HAP-1 (cell line): ENCODE measurements at regions not wholly inside any gene's neighbourhood (a gene's known extent, or its start where the extent isn't known, plus 50 kb on each side); places are given as distances from the start of the nearest gene placed in this dataset.
A peak's percentile ranks its signal among the peaks of the same experiment; 100 is the strongest.
"Not testable (repeated sequence)": the region's sequence is repeated elsewhere in the genome, so short reads cannot be mapped to it uniquely, and the experiment has no call there.

Experiments used
- DNase-seq, 2 experiments: peaks; one replicate each; pipeline ENCODE4 v3.0.0-alpha.2; 2016 to 2020; ENCODE audit warnings: low spot score in 2 of 2
- H3K27me3 ChIP-seq: fragments of 250-450 bp; sonication (Bioruptor Pico); 2 replicates; pipeline ENCODE4 v1.5.1; 2020; ENCODE audit warnings: low read depth, mild to moderate bottlenecking, moderate library complexity
- H3K36me3 ChIP-seq: fragments of 250-450 bp; sonication (Bioruptor Pico); replicated peaks from 2 replicates; pipeline ENCODE4 v1.5.1; 2020; ENCODE audit warnings: mild to moderate bottlenecking
- H3K4me1 ChIP-seq: fragments of 250-450 bp; sonication (Bioruptor Pico); 2 replicates; pipeline ENCODE4 v1.5.1; 2020; ENCODE audit warnings: mild to moderate bottlenecking
- H3K4me3 ChIP-seq: fragments of 250-450 bp; sonication (Bioruptor Pico); 2 replicates; pipeline ENCODE4 v1.5.1; 2020; ENCODE audit warnings: mild to moderate bottlenecking, moderate library complexity
- H3K9me3 ChIP-seq: fragments of 250-450 bp; sonication (Bioruptor Pico); 2 replicates; pipeline ENCODE4 v1.5.1; 2020; ENCODE audit warnings: mild to moderate bottlenecking, moderate library complexity
- in situ Hi-C: fragments of 300-500 bp; cut with MboI; formaldehyde crosslinking; loops from 3 replicates; pipeline ENCODE4 v1.14.3; 2020; ENCODE audit warnings: low sequenced_read_pairs, inconsistent platforms, mixed read lengths

GRCh38 chr17:77054936-77055335 lies 85.8 kb upstream of the SEC14L1 start:
- Histone ChIP-seq H3K27me3 (no peaks in the 10 kb centered on the region), H3K9me3 (no peaks in the 10 kb centered on the region), H3K4me3 (no peak overlapping the region), H3K4me1 (no peaks in the 10 kb centered on the region), H3K36me3 (no peaks in the 10 kb centered on the region)
- no peak for DNase-seq
- in situ Hi-C loops = loop anchor here (5.0 kb wide), 1 partner anchor 188 kb away; the partner anchor contains the start of gene MGAT5B

DNA sequence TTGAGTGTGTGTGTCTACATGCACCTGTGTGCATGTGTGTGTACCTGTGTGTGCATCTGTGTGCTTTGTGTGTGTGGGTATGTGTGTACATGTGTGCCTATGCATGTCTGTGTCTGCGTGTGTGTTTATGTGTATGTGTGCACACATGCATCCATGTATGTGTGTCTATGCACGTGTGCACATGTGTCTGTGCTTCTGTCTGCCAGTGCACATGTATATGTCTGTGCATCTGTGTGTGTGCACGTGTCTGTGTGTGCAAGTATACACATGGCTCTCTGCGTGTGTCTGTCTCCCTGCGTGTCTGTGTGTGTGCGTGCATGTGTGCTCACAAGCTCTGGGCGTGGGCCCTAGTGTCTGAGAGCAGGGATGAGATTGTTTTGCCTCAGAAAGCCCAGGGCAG lies 85.3 kb upstream of the SEC14L1 start:
- H3K27me3 ChIP-seq = no peaks in the 10 kb centered on the region
- no peaks in the 10 kb centered on the region for H3K4me1 ChIP-seq
- DNase-seq = no peak
- H3K9me3 ChIP-seq = no peaks in the 10 kb centered on the region
- no peak overlapping the region for H3K4me3 ChIP-seq
- no peaks in the 10 kb centered on the region for H3K36me3 ChIP-seq
- in situ Hi-C loops = loop anchor here (5.0 kb wide), 1 partner anchor 188 kb away; the partner anchor contains the start of gene MGAT5B

GRCh38 chr17:77058016-77058415 lies 82.8 kb upstream of the SEC14L1 start:
- Histone ChIP-seq H3K4me3 (no peak overlapping the region), H3K27me3 (no peaks in the 10 kb centered on the region), H3K36me3 (no peaks in the 10 kb centered on the region), H3K4me1 (peaks cover 3% of the 10 kb centered on the region; the same call in 1 of the 2 replicates), H3K9me3 (no peaks in the 10 kb centered on the region)
- DNase-seq = no peak
- in situ Hi-C loops = loop anchor here (5.0 kb wide), 1 partner anchor 191 kb away; the partner anchor contains the start of gene MGAT5B

GRCh38 chr17:77061669-77062068 lies 79.1 kb upstream of the SEC14L1 start:
- in situ Hi-C loops = no loop called here
- peak; percentile 26 to 66 for DNase-seq
- Histone ChIP-seq H3K9me3 (no peaks in the 10 kb centered on the region), H3K27me3 (no peaks in the 10 kb centered on the region), H3K4me3 (no peak overlapping the region), H3K4me1 (peaks cover 4% of the 10 kb centered on the region), H3K36me3 (no peaks in the 10 kb centered on the region)

- Histone ChIP-seq H3K9me3 (no peaks in the 10 kb centered on the region), H3K27me3 (no peaks in the 10 kb centered on the region), H3K4me3 (no peak overlapping the region), H3K36me3 (no peaks in the 10 kb centered on the region), H3K4me1 (peaks cover 12% of the 10 kb centered on the region)
- no peak for DNase-seq
- in situ Hi-C loops = no loop called here
Measured at GRCh38 chr17:77064598-77064997, 76.2 kb upstream of the SEC14L1 start.

DNA sequence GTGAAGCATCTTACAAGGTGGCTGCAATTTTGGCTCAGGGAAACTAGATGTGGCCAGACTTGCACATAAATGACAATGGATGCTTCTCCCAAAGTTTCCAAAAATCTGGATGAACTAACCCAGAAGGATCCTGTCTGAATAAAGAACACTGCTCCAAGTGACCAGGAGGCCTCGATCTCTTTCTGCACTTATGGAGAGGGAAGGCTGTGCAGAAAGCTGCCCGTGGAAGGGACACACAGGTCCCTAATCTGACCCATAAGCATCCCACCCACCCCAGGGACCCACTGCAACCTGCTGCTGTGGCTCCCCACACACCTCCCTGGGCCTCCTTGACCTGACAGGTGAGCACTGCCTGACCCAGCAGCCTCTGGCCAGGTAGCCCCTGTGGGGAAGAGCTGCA lies 74.6 kb upstream of the SEC14L1 start:
- in situ Hi-C loops = no loop called here
- peaks cover 12% of the 10 kb centered on the region for H3K4me1 ChIP-seq
- no peaks in the 10 kb centered on the region for H3K36me3 ChIP-seq
- DNase-seq = no peak
- no peaks in the 10 kb centered on the region for H3K27me3 ChIP-seq
- H3K9me3 ChIP-seq = no peaks in the 10 kb centered on the region
- H3K4me3 ChIP-seq = no peak overlapping the region

DNA sequence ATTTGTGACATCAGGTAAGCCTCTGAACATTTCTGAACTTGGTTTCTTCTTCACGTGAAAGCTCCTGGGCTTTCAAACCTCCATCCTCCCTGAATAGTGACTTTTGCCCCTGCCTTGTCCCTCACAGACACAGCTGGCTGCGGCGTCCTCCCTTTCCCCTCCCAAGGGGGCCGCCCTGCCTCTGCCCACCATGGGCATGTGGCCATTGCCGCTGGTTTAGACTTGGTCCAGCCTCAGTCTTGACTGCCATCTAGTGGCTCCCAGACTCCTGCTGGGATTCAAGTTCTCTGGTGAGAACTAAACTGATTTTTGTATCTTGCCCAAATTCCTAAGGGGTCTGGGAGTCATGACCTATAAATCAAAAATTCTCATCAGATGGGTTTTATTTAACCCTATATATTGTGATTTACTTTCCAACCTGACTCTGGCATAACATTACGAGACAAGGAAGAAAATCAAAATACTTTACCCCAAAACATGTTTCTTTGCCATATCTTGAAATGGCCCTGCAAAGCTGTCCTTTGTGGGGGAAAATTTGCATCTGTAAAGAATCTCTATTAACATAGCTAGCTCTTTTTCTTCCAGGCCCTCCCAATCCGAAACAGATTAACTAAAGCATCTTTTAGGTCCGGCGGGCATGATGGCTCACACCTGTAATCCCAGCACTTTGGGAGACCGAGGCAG lies 73.9 kb upstream of the SEC14L1 start:
- H3K4me1 ChIP-seq, H3K27me3 ChIP-seq, H3K36me3 ChIP-seq, H3K9me3 ChIP-seq, H3K4me3 ChIP-seq, in situ Hi-C loops: not testable (repeated sequence)
- peak; percentile 52 to 85 for DNase-seq

GRCh38 chr17:77068915-77069314 lies 71.9 kb upstream of the SEC14L1 start:
- in situ Hi-C loops = no loop called here
- no peak for DNase-seq
- H3K36me3 ChIP-seq = no peaks in the 10 kb centered on the region
- H3K4me1 ChIP-seq = peaks cover 9% of the 10 kb centered on the region
- peaks cover 3% of the 10 kb centered on the region; the same call in 1 of the 2 replicates for H3K27me3 ChIP-seq
- no peaks in the 10 kb centered on the region for H3K9me3 ChIP-seq
- no peak overlapping the region for H3K4me3 ChIP-seq

DNA sequence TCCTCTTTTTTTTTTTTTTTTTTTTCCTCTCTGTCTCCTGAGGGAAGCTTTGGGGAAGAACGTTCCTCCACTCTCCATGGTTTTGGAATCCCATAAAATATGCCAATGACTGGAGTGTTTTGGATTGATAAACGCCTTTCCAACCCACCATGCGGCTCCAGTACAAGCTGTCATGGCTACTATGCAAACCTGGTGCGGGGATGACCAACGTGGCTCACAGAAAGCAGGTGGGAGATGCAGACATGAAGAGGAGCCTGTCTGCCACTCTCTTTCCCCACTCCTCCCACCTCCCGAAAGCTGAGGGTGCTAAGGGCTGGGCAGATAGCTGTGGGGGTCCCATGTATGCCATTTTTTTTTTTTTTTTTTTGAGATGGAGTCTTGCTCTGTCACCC lies 69.9 kb upstream of the SEC14L1 start:
- in situ Hi-C loops = no loop called here
- peaks cover 3% of the 10 kb centered on the region; the same call in 1 of the 2 replicates for H3K27me3 ChIP-seq

GRCh38 chr17:77071925-77072490 lies 68.8 kb upstream of the SEC14L1 start:
- DNase-seq = no peak
- Histone ChIP-seq H3K4me1 (peaks cover 5% of the 10 kb centered on the region), H3K9me3 (no peaks in the 10 kb centered on the region), H3K36me3 (no peaks in the 10 kb centered on the region), H3K4me3 (no peak overlapping the region), H3K27me3 (peaks cover 7% of the 10 kb centered on the region; the same call in 1 of the 2 replicates)
- in situ Hi-C loops = no loop called here

More for the DNA sequence above, 69.9 kb upstream of the SEC14L1 start:
- H3K36me3 ChIP-seq = no peaks in the 10 kb centered on the region
- no peaks in the 10 kb centered on the region for H3K9me3 ChIP-seq
- peaks cover 9% of the 10 kb centered on the region for H3K4me1 ChIP-seq
- no peak for DNase-seq
- H3K4me3 ChIP-seq = no peak overlapping the region

GRCh38 chr17:77072670-77073069 lies 68.1 kb upstream of the SEC14L1 start:
- Histone ChIP-seq H3K36me3 (no peaks in the 10 kb centered on the region), H3K9me3 (no peaks in the 10 kb centered on the region), H3K4me1 (no peaks in the 10 kb centered on the region), H3K4me3 (no peak overlapping the region), H3K27me3 (peaks cover 11% of the 10 kb centered on the region; the same call in 1 of the 2 replicates)
- in situ Hi-C loops = no loop called here
- no peak for DNase-seq

- peaks cover 11% of the 10 kb centered on the region; the same call in 1 of the 2 replicates for H3K27me3 ChIP-seq
- in situ Hi-C loops = no loop called here
Measured at GRCh38 chr17:77074681-77075080, 66.1 kb upstream of the SEC14L1 start.

DNA sequence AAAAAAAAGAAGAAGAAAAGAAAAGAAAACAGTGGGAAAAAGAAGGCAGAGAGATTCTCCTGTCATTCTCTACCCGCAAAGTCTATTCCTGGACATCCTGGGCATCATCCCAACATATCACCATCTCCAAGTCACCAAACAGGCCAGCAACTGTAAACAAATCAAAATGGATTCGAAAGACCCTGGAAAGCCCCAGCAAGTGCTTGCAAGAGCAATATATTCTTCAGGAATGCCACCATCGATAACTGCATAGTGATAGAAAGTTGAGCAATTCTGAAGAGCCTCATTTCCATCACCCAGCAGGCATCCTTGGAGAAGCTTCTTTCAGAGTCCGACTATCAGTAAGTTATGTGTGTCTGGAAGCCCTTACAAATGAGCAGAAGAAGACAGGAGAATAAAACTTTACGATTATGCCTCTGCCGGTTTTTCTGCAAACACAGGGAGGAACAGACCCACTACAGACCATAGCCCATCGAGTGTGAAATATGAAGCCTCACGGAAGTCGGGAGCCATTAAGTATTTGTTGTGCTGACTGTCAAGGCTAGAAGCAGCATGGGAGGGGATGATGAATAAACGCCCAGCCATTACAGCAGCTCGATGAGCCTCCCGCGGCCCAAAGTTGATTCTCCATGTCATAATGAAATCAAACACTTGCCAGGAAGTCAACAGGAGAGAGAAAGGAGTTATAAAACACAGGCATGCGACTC lies 64.5 kb upstream of the SEC14L1 start:
- Histone ChIP-seq H3K36me3 (no peaks in the 10 kb centered on the region), H3K9me3 (no peaks in the 10 kb centered on the region), H3K4me3 (no peak overlapping the region), H3K27me3 (peaks cover 11% of the 10 kb centered on the region; the same call in 1 of the 2 replicates), H3K4me1 (no peaks in the 10 kb centered on the region)
- in situ Hi-C loops = no loop called here
- DNase-seq = no peak

More at GRCh38 chr17:77074681-77075080, 66.1 kb upstream of the SEC14L1 start:
- Histone ChIP-seq H3K4me3 (no peak overlapping the region), H3K9me3 (no peaks in the 10 kb centered on the region), H3K4me1 (no peaks in the 10 kb centered on the region), H3K36me3 (no peaks in the 10 kb centered on the region)
- DNase-seq = no peak

- DNase-seq = no peak
- no peaks in the 10 kb centered on the region for H3K9me3 ChIP-seq
- H3K36me3 ChIP-seq = no peaks in the 10 kb centered on the region
- H3K4me1 ChIP-seq = peaks cover 8% of the 10 kb centered on the region
- H3K4me3 ChIP-seq = no peak overlapping the region
- H3K27me3 ChIP-seq = no peaks in the 10 kb centered on the region
- in situ Hi-C loops = no loop called here
Measured at GRCh38 chr17:77083531-77083930, 57.2 kb upstream of the SEC14L1 start.
